Fibroblast of the aortic adventitia (primary cell): ENCODE measurements at regions not wholly inside any gene's neighbourhood (a gene's known extent, or its start where the extent isn't known, plus 50 kb on each side); places are given as distances from the start of the nearest gene placed in this dataset.
A peak's percentile ranks its signal among the peaks of the same experiment; 100 is the strongest.

ENCODE experiments used
- DNase-seq: peaks from one replicate; pipeline ENCODE4 v3.0.0-alpha.2; 2010; ENCODE audit warnings: low read depth
- H3K4me3 ChIP-seq: 2 replicates; pipeline ENCODE4 v1.5.1; 2011; ENCODE audit warnings: low read depth, mild to moderate bottlenecking, control low read depth, low read length, moderate library complexity
- TF ChIP-seq, protein P1 (sequence below): IDR thresholded peaks from 2 replicates; pipeline ENCODE4 v1.5.1; 2011; ENCODE audit warnings: mild to moderate bottlenecking, low read length, control low read depth, inconsistent platforms; ENCODE audit not compliant: insufficient read depth

DNA sequence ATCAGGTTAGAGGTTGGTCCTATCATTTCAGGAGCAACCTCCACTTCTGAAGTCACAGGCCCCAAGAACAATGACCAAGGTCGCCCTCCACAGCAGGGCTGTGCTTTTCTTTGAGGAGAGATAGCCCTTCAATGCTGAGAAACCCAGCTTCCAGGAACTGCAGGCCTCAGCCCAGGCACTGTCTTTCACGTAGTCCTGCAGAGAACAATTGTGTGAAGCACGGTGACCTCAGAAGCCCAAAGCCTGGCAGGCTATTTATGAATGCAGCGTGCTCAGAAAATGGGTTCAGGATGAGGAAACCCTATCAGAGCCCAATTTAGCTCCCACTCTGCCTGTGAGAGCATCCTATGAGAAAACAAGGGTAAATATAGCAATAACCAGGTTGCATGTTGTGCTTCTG is 388.3 kb downstream of the PLK2 start:
- DNase-seq = no peak
- TF ChIP-seq, protein P1, sequence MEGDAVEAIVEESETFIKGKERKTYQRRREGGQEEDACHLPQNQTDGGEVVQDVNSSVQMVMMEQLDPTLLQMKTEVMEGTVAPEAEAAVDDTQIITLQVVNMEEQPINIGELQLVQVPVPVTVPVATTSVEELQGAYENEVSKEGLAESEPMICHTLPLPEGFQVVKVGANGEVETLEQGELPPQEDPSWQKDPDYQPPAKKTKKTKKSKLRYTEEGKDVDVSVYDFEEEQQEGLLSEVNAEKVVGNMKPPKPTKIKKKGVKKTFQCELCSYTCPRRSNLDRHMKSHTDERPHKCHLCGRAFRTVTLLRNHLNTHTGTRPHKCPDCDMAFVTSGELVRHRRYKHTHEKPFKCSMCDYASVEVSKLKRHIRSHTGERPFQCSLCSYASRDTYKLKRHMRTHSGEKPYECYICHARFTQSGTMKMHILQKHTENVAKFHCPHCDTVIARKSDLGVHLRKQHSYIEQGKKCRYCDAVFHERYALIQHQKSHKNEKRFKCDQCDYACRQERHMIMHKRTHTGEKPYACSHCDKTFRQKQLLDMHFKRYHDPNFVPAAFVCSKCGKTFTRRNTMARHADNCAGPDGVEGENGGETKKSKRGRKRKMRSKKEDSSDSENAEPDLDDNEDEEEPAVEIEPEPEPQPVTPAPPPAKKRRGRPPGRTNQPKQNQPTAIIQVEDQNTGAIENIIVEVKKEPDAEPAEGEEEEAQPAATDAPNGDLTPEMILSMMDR = no peak
- H3K4me3 ChIP-seq = no peak overlapping the region

DNA sequence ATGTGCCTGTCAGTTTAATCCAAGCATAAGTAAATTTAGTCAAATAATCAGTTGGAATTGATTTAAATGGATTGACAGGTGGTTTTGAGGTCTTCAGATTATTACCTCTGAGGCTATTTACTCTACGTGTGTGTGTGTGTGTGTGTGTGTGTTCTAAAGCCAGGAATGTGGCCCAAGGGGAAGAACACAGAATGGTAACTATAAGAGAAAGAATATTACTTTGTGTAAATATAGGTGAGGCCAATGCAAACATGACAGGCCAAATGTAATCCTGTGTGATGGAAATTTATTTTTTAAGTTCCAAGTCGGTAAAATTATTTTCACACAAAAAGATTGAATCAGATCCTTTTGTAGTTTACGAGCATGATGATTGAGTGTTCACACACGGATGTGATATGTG is 390.0 kb downstream of the PLK2 start:
- no peak overlapping the region for H3K4me3 ChIP-seq
- TF ChIP-seq, protein P1 = no peak
- no peak for DNase-seq

DNA sequence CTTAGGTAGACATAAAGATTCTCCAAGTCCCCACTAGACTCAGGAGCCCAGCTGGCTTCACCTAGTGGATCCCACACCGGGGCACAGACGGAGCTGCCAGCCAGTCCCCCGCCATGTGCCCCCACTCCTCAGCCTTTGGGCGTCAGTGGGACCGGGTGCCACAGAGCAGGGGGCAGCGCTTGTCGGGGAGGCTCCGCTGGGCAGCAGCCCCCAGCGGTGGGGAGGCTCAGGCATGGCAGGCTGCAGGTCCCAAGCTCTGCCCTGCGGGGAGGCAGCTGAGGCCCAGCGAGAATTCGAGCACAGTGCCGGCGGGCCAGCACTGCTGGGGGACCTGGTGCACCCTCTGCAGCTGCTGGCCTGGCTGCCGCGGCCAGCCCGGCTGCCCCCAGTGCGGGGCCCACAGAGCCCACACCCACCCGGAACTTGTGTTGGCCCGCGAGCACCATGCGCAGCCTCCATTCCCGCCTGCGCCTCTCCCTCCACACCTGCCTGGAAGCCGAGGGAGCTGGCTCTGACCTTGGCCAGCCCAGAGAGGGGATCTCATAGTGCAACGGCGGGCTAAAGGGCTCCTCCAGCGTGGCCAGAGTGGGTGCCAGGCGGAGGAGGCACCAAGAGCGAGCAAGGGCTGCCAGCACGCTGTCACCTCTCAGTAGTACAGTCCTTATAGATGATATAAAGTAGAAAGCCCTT is 390.7 kb downstream of the PLK2 start:
- TF ChIP-seq, protein P1 = no peak
- no peak overlapping the region for H3K4me3 ChIP-seq
- no peak for DNase-seq

DNA sequence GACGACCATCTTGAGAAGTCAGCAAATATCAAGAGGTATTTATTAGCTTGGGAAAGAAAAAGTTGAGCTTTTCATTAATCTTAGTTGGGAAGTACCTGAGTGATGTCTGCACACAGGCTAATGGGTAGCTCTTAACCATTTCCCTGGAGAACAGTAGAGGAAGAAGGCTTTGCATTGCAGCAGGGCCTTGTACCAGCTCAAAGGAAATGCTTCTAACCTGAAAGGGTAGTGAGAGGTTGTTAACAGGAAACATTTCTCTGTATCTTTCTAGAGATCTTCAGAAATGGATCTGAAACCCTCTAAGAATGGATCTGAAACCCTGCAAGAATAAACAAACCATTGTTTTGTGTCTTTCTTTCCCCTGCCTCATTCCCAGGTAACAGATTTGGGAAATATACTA is 393.3 kb downstream of the PLK2 start:
- TF ChIP-seq, protein P1 = no peak
- no peak for DNase-seq
- no peak overlapping the region for H3K4me3 ChIP-seq

DNA sequence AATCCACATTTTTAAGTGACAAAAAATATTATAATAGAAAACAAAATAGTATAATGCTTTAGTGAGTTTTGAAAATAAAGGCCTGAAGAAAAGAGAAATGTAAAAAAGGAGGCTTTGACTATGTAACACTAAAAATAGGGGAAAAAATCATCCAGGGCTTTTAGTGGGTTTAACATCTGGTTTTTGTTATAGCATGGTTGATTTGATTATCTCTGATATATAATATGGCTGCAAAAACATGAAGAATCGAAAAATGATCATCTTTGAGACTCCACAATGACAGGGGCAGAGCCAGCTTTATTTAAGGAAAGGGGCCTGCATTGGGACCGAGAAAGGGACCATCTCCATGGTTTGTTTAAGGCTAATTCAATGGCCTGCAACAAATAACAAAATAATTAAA is 393.8 kb downstream of the PLK2 start:
- no peak for DNase-seq
- TF ChIP-seq, protein P1 = no peak
- no peak overlapping the region for H3K4me3 ChIP-seq

DNA sequence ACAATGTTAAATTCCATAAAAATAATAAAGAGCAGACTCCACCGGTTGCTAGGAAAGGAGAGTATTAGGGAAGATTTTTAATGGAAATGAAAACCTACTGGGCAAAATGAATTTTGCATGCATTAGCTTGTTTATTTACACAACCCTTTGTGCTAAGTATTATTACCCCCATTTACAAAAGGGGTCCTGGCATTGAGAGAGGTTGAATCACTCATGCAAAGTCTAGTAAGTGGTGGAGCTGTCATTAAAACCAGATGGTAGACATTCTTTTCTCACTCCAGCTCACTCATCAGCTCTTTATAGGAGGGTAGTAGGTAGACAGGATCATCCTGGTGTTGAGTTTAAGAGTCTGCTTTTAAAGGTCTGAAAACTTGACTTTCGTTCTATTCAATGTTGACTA is 395.1 kb downstream of the PLK2 start:
- TF ChIP-seq, protein P1 = no peak
- peak; percentile 14 for DNase-seq
- H3K4me3 ChIP-seq = no peak overlapping the region

DNA sequence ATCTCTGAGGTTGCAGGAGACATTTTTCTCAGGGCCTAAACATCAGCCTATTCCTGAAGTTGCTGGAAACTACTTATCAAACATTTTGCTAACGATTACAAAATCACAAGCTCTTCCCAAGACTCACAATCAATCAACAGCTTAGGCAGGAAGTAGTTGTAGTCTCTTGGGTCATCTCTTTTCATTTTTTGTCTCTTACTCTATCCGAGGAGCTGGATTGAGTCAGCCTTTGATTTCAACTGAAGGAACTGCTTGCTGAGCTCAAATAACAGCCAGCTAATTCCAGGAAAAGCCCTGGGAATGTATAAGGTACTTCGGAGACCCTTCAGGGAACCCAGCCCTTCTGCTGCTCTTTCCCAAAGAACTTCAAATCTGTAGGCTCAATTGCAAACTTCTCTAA is 398.9 kb downstream of the PLK2 start:
- H3K4me3 ChIP-seq = no peak overlapping the region
- TF ChIP-seq, protein P1 = no peak

More for the DNA sequence above, 398.9 kb downstream of the PLK2 start:
- DNase-seq = peak; percentile 72
